Keratinocyte (primary cell): ENCODE measurements at regions not wholly inside any gene's neighbourhood (a gene's known extent, or its start where the extent isn't known, plus 50 kb on each side); places are given as distances from the start of the nearest gene placed in this dataset.

Experiments
- CTCF ChIP-seq, 3 experiments: IDR thresholded peaks in 1 of 3; conservative IDR thresholded peaks in 1 of 3; optimal IDR thresholded peaks in 1 of 3; 2 replicates in 2 of 3; 3 replicates in 1 of 3; pipeline versions ENCODE3 to v1.5.1; 2011; ENCODE audit warnings: low read length in 3 of 3, mild to moderate bottlenecking in 3 of 3, moderate library complexity in 2 of 3, control low read depth in 1 of 3, inconsistent platforms in 1 of 3; ENCODE audit not compliant: insufficient read depth in 2 of 3; ENCODE audit errors: extremely low read depth in 1 of 3
- EZH2 ChIP-seq: IDR thresholded peaks from one replicate; pipeline ENCODE4 v1.6.1; 2012; ENCODE audit warnings: inconsistent platforms, mild to moderate bottlenecking, low read length, moderate library complexity

GRCh38 chr14:24713404-24713803, 79.4 kb upstream of the GZMB start:
- TF ChIP-seq CTCF (optimal IDR thresholded peaks at IDR 0.05 in 1 of 3, IDR thresholded peaks at IDR 0.05 in 1 of 3, conservative IDR thresholded peaks at IDR 0.05 in 1 of 3; ENCODE audit: extremely low read depth in 1 of 3, insufficient read depth in 2 of 3, low read length in 3 of 3), result no peak
- TF ChIP-seq EZH2, result no peak
